ENCODE measurements at regions not wholly inside any gene's neighbourhood (a gene's known extent, or its start where the extent isn't known, plus 50 kb on each side); places are given as distances from the start of the nearest gene placed in this dataset.

DNA sequence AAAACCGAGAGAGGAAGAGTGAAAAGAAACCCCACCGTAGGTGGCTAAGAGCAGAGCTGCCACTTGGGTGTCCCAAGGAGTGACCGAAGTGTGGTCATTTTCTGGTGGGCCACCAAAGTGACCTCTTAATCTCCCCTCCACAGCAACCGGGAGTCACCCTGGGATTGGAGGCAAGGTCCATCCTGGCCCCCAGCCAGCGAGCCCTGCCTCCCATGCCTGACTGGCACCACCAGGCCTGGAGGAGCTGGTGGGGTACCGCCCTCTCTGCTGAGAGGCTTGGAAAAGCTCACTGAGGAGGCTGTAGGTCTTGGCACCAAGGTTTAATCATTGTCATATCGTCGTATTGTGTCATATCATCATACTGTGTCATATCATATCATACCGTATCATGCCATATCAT, 74.0 kb upstream of the TRPM1 start:
- H3K27ac ChIP-seq (ENCODE audit: low read depth, low read length): no peak overlapping the region
- H3K36me3 ChIP-seq (ENCODE audit: control insufficient read depth in 3 of 3, insufficient read depth in 3 of 3, low read length in 3 of 3): no peaks in the 10 kb centered on the region
- no peaks in the 10 kb centered on the region for H3K4me1 ChIP-seq (ENCODE audit: control insufficient read depth in 3 of 3, insufficient read depth in 3 of 3, low read length in 3 of 3)
- H3K9ac ChIP-seq (ENCODE audit: low read depth in 1 of 3, low read length in 3 of 3): no peak overlapping the region
- H3K27me3 ChIP-seq (ENCODE audit: control insufficient read depth in 3 of 3, insufficient read depth in 3 of 3, low read length in 3 of 3): no peaks in the 10 kb centered on the region
- H3K4me3 ChIP-seq (ENCODE audit: low read length in 3 of 3): no peak overlapping the region
- H3K9me3 ChIP-seq (ENCODE audit: control insufficient read depth in 3 of 3, low read length in 3 of 3): peaks cover 0 to 3% (median 0%) of the 10 kb centered on the region in 3 donors

DNA sequence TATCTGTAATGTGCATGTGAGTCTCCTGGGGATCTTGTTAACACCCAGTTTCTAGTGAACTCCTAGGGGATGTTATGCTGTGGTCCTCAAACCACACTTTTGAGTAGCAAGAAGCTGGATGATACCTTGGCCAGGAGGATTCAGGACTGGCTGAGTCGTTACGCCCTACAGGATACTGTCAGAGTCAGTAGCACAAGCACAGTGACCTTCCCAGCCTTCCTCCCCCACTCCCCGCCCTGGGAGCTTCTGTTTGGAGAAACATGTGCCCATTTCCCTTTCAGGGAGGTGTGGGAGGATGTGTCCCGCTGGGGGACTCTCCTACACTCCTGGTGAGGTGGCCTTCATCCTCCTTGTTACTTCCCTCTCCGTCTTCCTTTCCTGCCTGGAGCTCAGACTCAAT, 76.4 kb upstream of the TRPM1 start:
- H3K4me1 ChIP-seq (ENCODE audit: control insufficient read depth in 3 of 3, insufficient read depth in 3 of 3, low read length in 3 of 3): no peaks in the 10 kb centered on the region
- H3K4me3 ChIP-seq (ENCODE audit: low read length in 3 of 3): no peak overlapping the region

DNA sequence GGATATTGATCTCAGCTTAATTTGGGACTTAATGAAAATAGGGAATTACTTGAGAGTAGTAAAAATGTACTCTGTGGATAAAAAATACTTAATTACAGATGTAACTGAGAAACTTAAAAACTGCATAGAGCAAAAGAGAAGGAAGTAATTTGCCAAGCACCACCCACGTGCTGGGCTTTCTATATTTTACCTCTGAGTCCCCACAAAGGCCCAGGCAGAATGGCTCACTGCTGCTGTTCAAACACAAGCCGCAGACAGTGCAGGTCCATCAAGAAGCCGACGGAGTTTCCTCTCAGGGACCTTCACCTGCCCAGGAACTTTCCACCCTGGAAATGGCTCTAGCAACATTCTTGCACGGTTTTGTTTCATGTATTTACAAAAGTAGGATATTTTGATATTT, 77.2 kb upstream of the TRPM1 start:
- H3K27me3 ChIP-seq (ENCODE audit: control insufficient read depth in 3 of 3, insufficient read depth in 3 of 3, low read length in 3 of 3): no peaks in the 10 kb centered on the region
- H3K4me3 ChIP-seq (ENCODE audit: low read length in 3 of 3): no peak overlapping the region
- H3K9me3 ChIP-seq (ENCODE audit: control insufficient read depth in 3 of 3, low read length in 3 of 3): peaks cover 0 to 3% (median 0%) of the 10 kb centered on the region in 3 donors
- no peak overlapping the region for H3K9ac ChIP-seq (ENCODE audit: low read depth in 1 of 3, low read length in 3 of 3)
- no peak overlapping the region for H3K27ac ChIP-seq (ENCODE audit: low read depth, low read length)
- H3K36me3 ChIP-seq (ENCODE audit: control insufficient read depth in 3 of 3, insufficient read depth in 3 of 3, low read length in 3 of 3): no peaks in the 10 kb centered on the region
- H3K4me1 ChIP-seq (ENCODE audit: control insufficient read depth in 3 of 3, insufficient read depth in 3 of 3, low read length in 3 of 3): no peaks in the 10 kb centered on the region

More for the DNA sequence above, 76.4 kb upstream of the TRPM1 start:
- Histone ChIP-seq H3K27ac (ENCODE audit: low read depth, low read length) (no peak overlapping the region), H3K36me3 (ENCODE audit: control insufficient read depth in 3 of 3, insufficient read depth in 3 of 3, low read length in 3 of 3) (no peaks in the 10 kb centered on the region), H3K9ac (ENCODE audit: low read depth in 1 of 3, low read length in 3 of 3) (no peak overlapping the region), H3K27me3 (ENCODE audit: control insufficient read depth in 3 of 3, insufficient read depth in 3 of 3, low read length in 3 of 3) (no peaks in the 10 kb centered on the region), H3K9me3 (ENCODE audit: control insufficient read depth in 3 of 3, low read length in 3 of 3) (peaks cover 0 to 3% (median 0%) of the 10 kb centered on the region in 3 donors)

DNA sequence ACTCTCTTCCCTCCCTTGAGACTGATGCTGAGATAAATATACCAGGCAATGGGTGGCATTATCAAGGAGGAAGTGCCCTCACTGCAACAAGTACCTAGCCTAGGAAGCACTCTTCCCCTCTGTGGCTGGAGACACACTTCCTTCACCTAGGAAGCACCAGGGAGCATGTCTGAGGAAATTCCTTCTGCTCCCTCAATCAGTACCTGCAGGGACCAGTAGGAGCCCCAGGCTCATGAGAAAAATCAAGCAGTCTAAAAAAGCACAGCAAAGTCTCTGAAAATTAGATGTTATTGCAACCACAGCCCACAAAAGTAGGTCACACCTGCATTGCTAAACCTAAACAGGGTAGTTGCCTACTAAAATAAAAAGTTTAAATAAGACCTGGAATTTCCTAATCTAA, 78.2 kb upstream of the TRPM1 start:
- Histone ChIP-seq H3K9ac (ENCODE audit: low read depth in 1 of 3, low read length in 3 of 3) (no peak overlapping the region), H3K27me3 (ENCODE audit: control insufficient read depth in 3 of 3, insufficient read depth in 3 of 3, low read length in 3 of 3) (no peaks in the 10 kb centered on the region), H3K4me3 (ENCODE audit: low read length in 3 of 3) (no peak overlapping the region), H3K36me3 (ENCODE audit: control insufficient read depth in 3 of 3, insufficient read depth in 3 of 3, low read length in 3 of 3) (no peaks in the 10 kb centered on the region), H3K27ac (ENCODE audit: low read depth, low read length) (no peak overlapping the region), H3K9me3 (ENCODE audit: control insufficient read depth in 3 of 3, low read length in 3 of 3) (peaks cover 0 to 3% (median 0%) of the 10 kb centered on the region in 3 donors), H3K4me1 (ENCODE audit: control insufficient read depth in 3 of 3, insufficient read depth in 3 of 3, low read length in 3 of 3) (no peaks in the 10 kb centered on the region)

DNA sequence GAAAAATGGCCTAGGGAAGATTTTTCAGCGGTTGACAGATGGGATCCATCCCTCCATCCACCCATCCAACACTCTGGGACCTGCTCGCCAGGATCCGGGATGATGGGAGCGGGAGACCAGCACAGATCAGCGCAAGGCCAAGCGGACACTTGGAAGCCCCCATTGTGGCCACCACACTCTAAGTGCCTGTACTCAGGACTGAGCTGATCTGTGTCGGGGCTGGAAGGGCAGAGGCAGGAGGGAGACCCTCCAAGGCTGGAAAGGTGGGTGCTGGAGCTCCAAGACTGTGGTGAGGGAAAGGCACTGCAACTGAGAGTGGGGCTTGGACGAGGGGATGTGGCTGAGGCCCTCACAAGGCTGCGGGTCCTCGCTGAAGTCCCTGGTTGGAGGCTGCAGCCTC, 91.8 kb upstream of the TRPM1 start:
- no peak overlapping the region for H3K27ac ChIP-seq (ENCODE audit: low read depth, low read length)
- no peaks in the 10 kb centered on the region for H3K27me3 ChIP-seq (ENCODE audit: control insufficient read depth in 3 of 3, insufficient read depth in 3 of 3, low read length in 3 of 3)
- H3K9me3 ChIP-seq (ENCODE audit: control insufficient read depth in 3 of 3, low read length in 3 of 3): peaks cover 0 to 3% (median 0%) of the 10 kb centered on the region in 3 donors
- H3K9ac ChIP-seq (ENCODE audit: low read depth in 1 of 3, low read length in 3 of 3): no peak overlapping the region
- no peak overlapping the region for H3K4me3 ChIP-seq (ENCODE audit: low read length in 3 of 3)
- no peaks in the 10 kb centered on the region for H3K4me1 ChIP-seq (ENCODE audit: control insufficient read depth in 3 of 3, insufficient read depth in 3 of 3, low read length in 3 of 3)
- no peaks in the 10 kb centered on the region for H3K36me3 ChIP-seq (ENCODE audit: control insufficient read depth in 3 of 3, insufficient read depth in 3 of 3, low read length in 3 of 3)

DNA sequence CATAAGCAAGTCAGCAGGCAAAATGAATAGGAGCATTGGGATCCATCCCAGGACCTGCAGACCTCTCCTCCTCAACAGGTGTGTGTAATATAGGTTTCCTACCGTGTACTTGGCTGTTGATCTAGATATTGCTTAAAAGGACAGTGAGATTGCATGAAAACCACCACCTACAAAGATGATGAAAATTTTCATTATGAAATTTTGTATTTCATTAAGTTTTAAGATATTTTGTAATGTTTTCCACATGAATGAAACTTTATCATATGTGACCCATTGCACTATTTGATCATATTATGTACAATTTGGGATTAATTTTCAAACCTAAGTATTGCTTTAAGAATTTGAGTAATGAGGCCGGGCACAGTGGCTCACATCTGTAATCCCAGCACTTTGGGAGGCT, 94.3 kb upstream of the TRPM1 start:
- H3K27me3 ChIP-seq (ENCODE audit: control insufficient read depth in 3 of 3, insufficient read depth in 3 of 3, low read length in 3 of 3): no peaks in the 10 kb centered on the region
- H3K9ac ChIP-seq (ENCODE audit: low read depth in 1 of 3, low read length in 3 of 3): no peak overlapping the region
- no peak overlapping the region for H3K27ac ChIP-seq (ENCODE audit: low read depth, low read length)
- no peak overlapping the region for H3K4me3 ChIP-seq (ENCODE audit: low read length in 3 of 3)
- no peaks in the 10 kb centered on the region for H3K9me3 ChIP-seq (ENCODE audit: control insufficient read depth in 3 of 3, low read length in 3 of 3)
- H3K4me1 ChIP-seq (ENCODE audit: control insufficient read depth in 3 of 3, insufficient read depth in 3 of 3, low read length in 3 of 3): peaks cover 0 to 2% (median 0%) of the 10 kb centered on the region in 3 donors
- H3K36me3 ChIP-seq (ENCODE audit: control insufficient read depth in 3 of 3, insufficient read depth in 3 of 3, low read length in 3 of 3): no peaks in the 10 kb centered on the region

DNA sequence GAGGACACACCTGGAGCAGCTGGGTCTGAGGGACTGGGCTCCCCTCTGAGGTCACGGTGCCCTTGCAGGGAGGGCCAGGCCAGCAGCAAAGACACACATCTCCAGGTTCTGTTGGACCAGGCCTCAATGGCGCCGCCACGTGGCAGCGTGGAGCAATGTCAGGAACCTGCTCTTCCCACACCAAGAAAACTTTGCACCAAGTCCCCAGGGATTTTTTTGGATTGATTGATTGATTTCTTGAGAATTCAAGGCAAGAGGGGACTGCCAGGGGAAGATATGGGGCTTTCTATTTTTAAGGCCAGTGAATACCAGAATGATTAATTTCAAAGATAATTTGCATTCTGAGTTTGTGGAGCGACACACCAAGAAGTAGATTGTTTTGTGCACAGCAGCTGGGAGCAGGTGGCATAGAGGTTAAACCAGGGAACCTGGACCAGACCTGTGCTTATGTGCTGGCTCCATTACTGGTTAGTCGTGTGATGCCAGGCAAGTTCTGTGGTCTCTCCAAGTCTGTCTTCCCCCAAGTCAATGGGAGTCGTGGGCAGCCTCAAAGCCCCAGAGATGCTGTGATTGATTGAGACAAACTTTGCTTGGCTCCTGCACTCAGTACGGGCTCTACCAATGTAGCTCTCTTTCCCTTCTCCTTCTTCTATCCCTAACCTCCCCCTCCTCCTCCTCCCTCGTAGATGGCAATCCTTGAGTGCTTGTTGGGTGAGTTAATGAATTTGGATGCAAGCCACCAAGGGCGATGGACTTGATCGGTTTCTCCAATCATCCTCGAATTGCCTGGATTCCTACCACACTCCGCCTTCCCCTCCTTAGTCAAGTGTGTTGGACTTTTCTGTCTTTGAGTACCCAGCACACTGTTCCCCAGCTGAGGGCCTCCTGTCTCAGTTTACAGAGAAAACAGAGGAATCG, 96.2 kb upstream of the TRPM1 start:
- no peak overlapping the region for H3K27ac ChIP-seq (ENCODE audit: low read depth, low read length)
- H3K4me3 ChIP-seq (ENCODE audit: low read length in 3 of 3): no peak overlapping the region
- no peak overlapping the region for H3K9ac ChIP-seq (ENCODE audit: low read depth in 1 of 3, low read length in 3 of 3)
- no peaks in the 10 kb centered on the region for H3K36me3 ChIP-seq (ENCODE audit: control insufficient read depth in 3 of 3, insufficient read depth in 3 of 3, low read length in 3 of 3)
- no peaks in the 10 kb centered on the region for H3K9me3 ChIP-seq (ENCODE audit: control insufficient read depth in 3 of 3, low read length in 3 of 3)
- no peaks in the 10 kb centered on the region for H3K27me3 ChIP-seq (ENCODE audit: control insufficient read depth in 3 of 3, insufficient read depth in 3 of 3, low read length in 3 of 3)
- H3K4me1 ChIP-seq (ENCODE audit: control insufficient read depth in 3 of 3, insufficient read depth in 3 of 3, low read length in 3 of 3): peaks cover 0 to 4% (median 0%) of the 10 kb centered on the region in 3 donors

DNA sequence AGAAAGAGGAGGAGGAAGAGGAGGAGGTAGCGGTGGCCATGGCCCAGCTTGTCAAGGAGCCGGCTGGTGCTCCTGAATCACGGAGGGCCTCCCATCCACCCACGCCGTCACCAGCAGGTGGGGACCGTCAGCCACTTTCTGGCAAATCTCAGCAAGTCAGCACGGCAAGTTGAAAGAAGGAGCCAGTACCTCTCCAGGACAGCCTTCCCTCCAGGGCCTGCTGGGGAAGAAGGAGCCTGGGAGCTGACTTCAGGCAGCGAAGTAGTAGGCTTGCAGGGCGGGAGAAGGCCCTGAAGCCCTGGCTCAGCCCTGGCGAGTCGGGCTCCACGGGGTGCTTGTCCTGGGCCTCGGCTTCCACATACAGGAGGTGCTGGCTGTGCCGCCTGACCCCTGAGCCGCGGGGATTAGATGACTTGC, 99.2 kb upstream of the TRPM1 start:
- peaks cover 0 to 5% (median 0%) of the 10 kb centered on the region in 3 donors for H3K27me3 ChIP-seq (ENCODE audit: control insufficient read depth in 3 of 3, insufficient read depth in 3 of 3, low read length in 3 of 3)
- H3K4me3 ChIP-seq (ENCODE audit: low read length in 3 of 3): no peak overlapping the region
- H3K27ac ChIP-seq (ENCODE audit: low read depth, low read length): no peak overlapping the region
- no peaks in the 10 kb centered on the region for H3K9me3 ChIP-seq (ENCODE audit: control insufficient read depth in 3 of 3, low read length in 3 of 3)
- peak overlapping the region in 1 of 3 donors; percentile 16 for H3K9ac ChIP-seq (ENCODE audit: low read depth in 1 of 3, low read length in 3 of 3)
- peaks cover 0 to 4% (median 0%) of the 10 kb centered on the region in 3 donors for H3K4me1 ChIP-seq (ENCODE audit: control insufficient read depth in 3 of 3, insufficient read depth in 3 of 3, low read length in 3 of 3)
- no peaks in the 10 kb centered on the region for H3K36me3 ChIP-seq (ENCODE audit: control insufficient read depth in 3 of 3, insufficient read depth in 3 of 3, low read length in 3 of 3)

DNA sequence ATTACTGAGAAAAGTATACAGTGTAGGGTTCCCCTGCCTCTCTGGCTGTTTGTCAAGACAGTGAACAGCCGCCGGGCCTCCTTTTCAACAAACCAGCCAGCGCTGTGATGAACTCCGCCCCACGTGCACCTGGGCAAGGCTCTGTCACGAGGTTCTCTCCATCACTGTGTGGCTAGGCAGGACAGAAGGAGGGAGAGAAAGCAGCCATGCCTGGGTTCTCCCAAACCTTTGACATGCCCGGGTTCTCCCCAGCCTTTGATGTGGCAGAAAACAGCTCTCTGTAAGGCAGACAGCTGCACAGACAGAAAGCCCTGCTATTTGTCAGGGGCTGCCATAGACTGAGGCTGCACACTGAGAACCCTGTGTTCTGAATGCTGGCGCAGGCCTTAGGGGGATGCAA, 101.4 kb upstream of the TRPM1 start:
- Histone ChIP-seq H3K4me3 (ENCODE audit: low read length in 3 of 3) (no peak overlapping the region), H3K4me1 (ENCODE audit: control insufficient read depth in 3 of 3, insufficient read depth in 3 of 3, low read length in 3 of 3) (peaks cover 0 to 4% (median 0%) of the 10 kb centered on the region in 3 donors), H3K9ac (ENCODE audit: low read depth in 1 of 3, low read length in 3 of 3) (no peak overlapping the region), H3K36me3 (ENCODE audit: control insufficient read depth in 3 of 3, insufficient read depth in 3 of 3, low read length in 3 of 3) (no peaks in the 10 kb centered on the region), H3K9me3 (ENCODE audit: control insufficient read depth in 3 of 3, low read length in 3 of 3) (no peaks in the 10 kb centered on the region), H3K27ac (ENCODE audit: low read depth, low read length) (no peak overlapping the region), H3K27me3 (ENCODE audit: control insufficient read depth in 3 of 3, insufficient read depth in 3 of 3, low read length in 3 of 3) (peaks cover 0 to 5% (median 0%) of the 10 kb centered on the region in 3 donors)

GRCh38 chr15:31203999-31204398, 102.5 kb upstream of the TRPM1 start:
- H3K9me3 ChIP-seq (ENCODE audit: control insufficient read depth in 3 of 3, low read length in 3 of 3): no peaks in the 10 kb centered on the region
- H3K9ac ChIP-seq (ENCODE audit: low read depth in 1 of 3, low read length in 3 of 3): no peak overlapping the region
- no peak overlapping the region for H3K4me3 ChIP-seq (ENCODE audit: low read length in 3 of 3)
- peaks cover 0 to 5% (median 0%) of the 10 kb centered on the region in 3 donors for H3K27me3 ChIP-seq (ENCODE audit: control insufficient read depth in 3 of 3, insufficient read depth in 3 of 3, low read length in 3 of 3)
- no peaks in the 10 kb centered on the region for H3K36me3 ChIP-seq (ENCODE audit: control insufficient read depth in 3 of 3, insufficient read depth in 3 of 3, low read length in 3 of 3)
- peaks cover 0 to 4% (median 0%) of the 10 kb centered on the region in 3 donors for H3K4me1 ChIP-seq (ENCODE audit: control insufficient read depth in 3 of 3, insufficient read depth in 3 of 3, low read length in 3 of 3)
- no peak overlapping the region for H3K27ac ChIP-seq (ENCODE audit: low read depth, low read length)
